GM23338 (cell line): ENCODE measurements at regions not wholly inside any gene's neighbourhood (a gene's known extent, or its start where the extent isn't known, plus 50 kb on each side); places are given as distances from the start of the nearest gene placed in this dataset.

Experiments used
- ATAC-seq: fragments of 200-7000 bp; cut with Tn5 transposase; 3 replicates; pipeline ENCODE4 v1.9.1; 2020
- DNase-seq: peaks from one replicate; pipeline ENCODE4 v3.0.0-alpha.2; 2015; ENCODE audit warnings: low spot score
- H2AFZ ChIP-seq: fragments of 200-600 bp; sonication (generic); 2 replicates; pipeline ENCODE4 v1.8.0; 2016; ENCODE audit warnings: antibody characterized with exemption, mild to moderate bottlenecking, moderate library complexity
- H3F3A ChIP-seq: fragments of 200-600 bp; sonication (generic); replicated peaks from 2 replicates; pipeline ENCODE4 v1.8.0; 2017; ENCODE audit warnings: antibody characterized with exemption, mixed run types, low read depth
- H3K27ac ChIP-seq: fragments of 200-600 bp; sonication (generic); 2 replicates; pipeline ENCODE4 v1.6.1; 2016; ENCODE audit warnings: low read depth
- H3K27me3 ChIP-seq: fragments of 200-600 bp; sonication (generic); 2 replicates; pipeline ENCODE4 v1.8.0; 2016; ENCODE audit warnings: mild to moderate bottlenecking, mixed run types, moderate library complexity; ENCODE audit not compliant: insufficient read depth
- H3K36me3 ChIP-seq: fragments of 200-600 bp; sonication (generic); 2 replicates; pipeline ENCODE4 v1.8.0; 2016; ENCODE audit warnings: mild to moderate bottlenecking; ENCODE audit not compliant: insufficient read depth
- H3K4me1 ChIP-seq: fragments of 200-600 bp; sonication (generic); 2 replicates; pipeline ENCODE4 v1.8.0; 2016; ENCODE audit warnings: mild to moderate bottlenecking, moderate library complexity; ENCODE audit not compliant: insufficient read depth
- H3K4me2 ChIP-seq: fragments of 200-600 bp; sonication (generic); 2 replicates; pipeline ENCODE4 v1.7.1; 2017; ENCODE audit warnings: mixed run types
- H3K4me3 ChIP-seq: fragments of 200-600 bp; sonication (generic); 2 replicates; pipeline ENCODE4 v1.6.1; 2016; ENCODE audit warnings: mixed run types
- H3K79me2 ChIP-seq: fragments of 200-600 bp; sonication (generic); replicated peaks from 2 replicates; pipeline ENCODE4 v1.8.0; 2017; ENCODE audit warnings: mild to moderate bottlenecking; ENCODE audit not compliant: insufficient read depth
- H3K9me2 ChIP-seq: fragments of 200-600 bp; sonication (generic); 2 replicates; pipeline ENCODE4 v1.8.0; 2017; ENCODE audit not compliant: insufficient read depth
- H4K20me1 ChIP-seq: fragments of 200-600 bp; sonication (generic); replicated peaks from 2 replicates; pipeline ENCODE4 v1.8.0; 2017; ENCODE audit warnings: mild to moderate bottlenecking; ENCODE audit not compliant: insufficient read depth
- H3K27ac Mint-ChIP-seq: 2 replicates; pipeline ENCODE4 v1.8.0; 2020; ENCODE audit warnings: inconsistent platforms, mild to moderate bottlenecking, moderate library complexity, mixed read lengths
- H3K27me3 Mint-ChIP-seq: 3 replicates; pipeline ENCODE4 v1.8.0; 2022; ENCODE audit warnings: low read depth, mild to moderate bottlenecking, moderate library complexity, mixed read lengths, inconsistent platforms; ENCODE audit not compliant: insufficient read depth, poor library complexity
- H3K36me3 Mint-ChIP-seq: 3 replicates; pipeline ENCODE4 v1.8.0; 2021; ENCODE audit warnings: low read depth, mild to moderate bottlenecking, inconsistent platforms, moderate library complexity, mixed read lengths
- H3K4me1 Mint-ChIP-seq: 3 replicates; pipeline ENCODE4 v1.8.0; 2020; ENCODE audit warnings: mild to moderate bottlenecking, inconsistent platforms, mixed read lengths
- H3K4me3 Mint-ChIP-seq: 3 replicates; pipeline ENCODE4 v1.8.0; 2021; ENCODE audit warnings: moderate library complexity, mild to moderate bottlenecking, inconsistent platforms, mixed read lengths
- H3K9me3 Mint-ChIP-seq: 3 replicates; pipeline ENCODE4 v1.8.0; 2020; ENCODE audit warnings: moderate library complexity, mild to moderate bottlenecking, inconsistent platforms, mixed read lengths
- CREB1 ChIP-seq: fragments of 250-450 bp; sonication (Bioruptor Pico); IDR thresholded peaks from 2 replicates; pipeline ENCODE4 v1.5.0; 2020; ENCODE audit warnings: low read depth, mild to moderate bottlenecking, moderate library complexity
- CTCF ChIP-seq, 2 experiments: fragments of 200-600 bp in 1 of 2; sonication (generic) in 1 of 2; conservative IDR thresholded peaks; 2 replicates each; pipeline versions ENCODE4 v1.5.1 to v1.6.1; 2016 to 2017; ENCODE audit warnings: antibody characterized with exemption in 2 of 2, low read depth in 2 of 2, mild to moderate bottlenecking in 2 of 2, moderate library complexity in 1 of 2
- ETS1 ChIP-seq: IDR thresholded peaks from 2 replicates; pipeline ENCODE4 v1.6.1; 2016; ENCODE audit warnings: antibody characterized with exemption
- EZH2 ChIP-seq: fragments of 200-600 bp; sonication (generic); IDR thresholded peaks from one replicate; pipeline ENCODE4 v1.8.0; 2017; ENCODE audit warnings: antibody characterized with exemption, mild to moderate bottlenecking, low read depth; ENCODE audit not compliant: unreplicated experiment
- EZH2phosphoT487 ChIP-seq: fragments of 200-600 bp; sonication (generic); IDR thresholded peaks from one replicate; pipeline ENCODE4 v1.8.1; 2018; ENCODE audit warnings: antibody characterized with exemption; ENCODE audit not compliant: unreplicated experiment
- JUNB ChIP-seq: IDR thresholded peaks from one replicate; pipeline ENCODE4 v1.6.1; 2016; ENCODE audit warnings: antibody characterized with exemption; ENCODE audit not compliant: unreplicated experiment
- NANOG ChIP-seq: IDR thresholded peaks from 2 replicates; pipeline ENCODE4 v1.6.1; 2016; ENCODE audit warnings: antibody characterized with exemption, borderline replicate concordance
- POLR2AphosphoS5 ChIP-seq: IDR thresholded peaks from 2 replicates; pipeline ENCODE4 v1.6.1; 2016; ENCODE audit warnings: antibody characterized with exemption, low read depth
- REST ChIP-seq: IDR thresholded peaks from one replicate; pipeline ENCODE4 v1.6.1; 2018; ENCODE audit warnings: antibody characterized with exemption; ENCODE audit not compliant: unreplicated experiment
- STAT1 ChIP-seq: IDR thresholded peaks from one replicate; pipeline ENCODE4 v1.6.1; 2016; ENCODE audit warnings: antibody characterized with exemption; ENCODE audit not compliant: unreplicated experiment
- ZNF114 ChIP-seq: fragments of 250-450 bp; sonication (Bioruptor Pico); IDR thresholded peaks from 2 replicates; pipeline ENCODE4 v1.5.0; 2020; ENCODE audit warnings: mild to moderate bottlenecking, moderate library complexity
- ZNF331 ChIP-seq: fragments of 250-450 bp; sonication (Bioruptor Pico); IDR thresholded peaks from 2 replicates; pipeline ENCODE4 v1.5.0; 2020; ENCODE audit warnings: low read depth, mild to moderate bottlenecking, moderate library complexity
- ZNF462 ChIP-seq: fragments of 250-450 bp; sonication (Bioruptor Pico); IDR thresholded peaks from 2 replicates; pipeline ENCODE4 v1.5.0; 2020; ENCODE audit warnings: mild to moderate bottlenecking, moderate library complexity

GRCh38 chr2:12035029-12035720 is 288.7 kb downstream of the LPIN1 start:
- Histone ChIP-seq H2AFZ (no peak overlapping the region), H4K20me1 (no peaks in the 10 kb centered on the region), H3K36me3 (no peaks in the 10 kb centered on the region), H3K4me1 (no peaks in the 10 kb centered on the region), H3K79me2 (no peaks in the 10 kb centered on the region), H3K4me2 (no peak overlapping the region), H3F3A (no peaks in the 10 kb centered on the region), H3K27ac (no peak overlapping the region), H3K27me3 (no peaks in the 10 kb centered on the region), H3K9me2 (peaks cover 12% of the 10 kb centered on the region), H3K4me3 (no peak overlapping the region)
- Mint-ChIP-seq H3K27me3 (peaks cover 15% of the 10 kb centered on the region), H3K4me3 (no peak overlapping the region), H3K27ac (no peak overlapping the region), H3K36me3 (no peaks in the 10 kb centered on the region), H3K4me1 (peaks cover 2% of the 10 kb centered on the region; the same call in 1 of the 3 replicates), H3K9me3 (peaks cover 8% of the 10 kb centered on the region)
- no peak for DNase-seq
- no peak for ATAC-seq
- TF ChIP-seq ZNF331: no peak
- no peak for TF ChIP-seq ZNF462
- no peak for TF ChIP-seq REST
- no peak for TF ChIP-seq EZH2
- no peak for TF ChIP-seq NANOG
- no peak for TF ChIP-seq ETS1
- TF ChIP-seq CTCF (conservative IDR thresholded peaks at IDR 0.05; ENCODE audit: low read depth in 2 of 2): no peak
- no peak for TF ChIP-seq JUNB
- no peak for TF ChIP-seq ZNF114 (CRISPR knock-in tag)
- TF ChIP-seq EZH2phosphoT487: no peak
- TF ChIP-seq POLR2AphosphoS5: no peak
- TF ChIP-seq STAT1: no peak
- no peak for TF ChIP-seq CREB1
